Peyer's patch (tissue), 4 donors: ENCODE measurements at regions not wholly inside any gene's neighbourhood (a gene's known extent, or its start where the extent isn't known, plus 50 kb on each side); places are given as distances from the start of the nearest gene placed in this dataset.

Experiments
- CTCF ChIP-seq, 6 experiments: fragments of 450-650 bp in 4 of 6; fragments of 200-600 bp in 2 of 6; sonication (generic) in 1 of 6; IDR thresholded peaks; one replicate each; pipeline ENCODE4 v1.5.1; 2017 to 2019; ENCODE audit warnings: antibody characterized with exemption in 6 of 6, mild to moderate bottlenecking in 3 of 6, moderate library complexity in 1 of 6
- POLR2A ChIP-seq, 2 donors: fragments of 450-650 bp; IDR thresholded peaks; one replicate each; pipeline ENCODE4 v1.5.1; 2017; ENCODE audit warnings: antibody characterized with exemption in 2 of 2, mild to moderate bottlenecking in 2 of 2, moderate library complexity in 2 of 2

DNA sequence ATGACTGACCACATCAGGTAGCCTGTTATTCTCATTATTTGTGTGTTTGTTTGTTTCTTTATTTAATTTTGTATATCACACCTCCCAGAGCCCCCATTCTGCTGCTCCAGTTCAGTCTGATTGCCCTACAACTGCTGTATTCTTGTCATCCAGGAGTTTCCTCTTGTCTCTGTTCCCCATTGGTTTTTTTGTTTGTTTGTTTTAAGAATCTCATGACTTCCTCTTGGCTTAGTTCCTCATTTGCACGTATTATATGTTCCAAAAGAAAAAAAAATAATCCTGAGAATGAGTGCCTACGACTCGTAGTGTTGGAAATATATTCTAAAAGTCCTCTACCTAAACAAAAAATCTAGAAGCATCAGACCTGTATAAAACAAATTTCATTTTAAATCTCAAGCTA, 142.3 kb upstream of the SLIT2 start:
- no peak for TF ChIP-seq CTCF (IDR thresholded peaks at IDR 0.05)
- no peak for TF ChIP-seq POLR2A (IDR thresholded peaks at IDR 0.05)
